DOHH2 (cell line): ENCODE measurements at regions not wholly inside any gene's neighbourhood (a gene's known extent, or its start where the extent isn't known, plus 50 kb on each side); places are given as distances from the start of the nearest gene placed in this dataset.
"Not testable (repeated sequence)": the region's sequence is repeated elsewhere in the genome, so short reads cannot be mapped to it uniquely, and the experiment has no call there.

ENCODE experiments used
- CTCF ChIP-seq: fragments of 200-600 bp; sonication (generic); IDR thresholded peaks from one replicate; pipeline ENCODE4 v1.5.1; 2014; ENCODE audit warnings: antibody characterized with exemption, mild to moderate bottlenecking, low read depth, low read length; ENCODE audit not compliant: poor library complexity, severe bottlenecking
- EZH2phosphoT487 ChIP-seq: fragments of 200-600 bp; sonication (generic); IDR thresholded peaks from 2 replicates; pipeline ENCODE4 v1.6.1; 2017; ENCODE audit warnings: borderline replicate concordance, mild to moderate bottlenecking, antibody characterized with exemption, low read length, moderate library complexity, mixed read lengths

- not testable (repeated sequence) for TF ChIP-seq CTCF, EZH2phosphoT487
Observed at GRCh38 chr2:44064281-44064680, 68.5 kb upstream of the LRPPRC start.
